Urinary bladder (tissue), 3 donors: ENCODE measurements at regions not wholly inside any gene's neighbourhood (a gene's known extent, or its start where the extent isn't known, plus 50 kb on each side); places are given as distances from the start of the nearest gene placed in this dataset.
A peak's percentile ranks its signal among the peaks of the same experiment; 100 is the strongest.

Experiments used
- DNase-seq: peaks from one replicate; pipeline ENCODE4 v3.0.0-alpha.2; 2015; ENCODE audit errors: extremely low spot score
- H3K27ac ChIP-seq: one replicate; pipeline ENCODE4 v1.5.1; 2013; ENCODE audit warnings: low read depth, mild to moderate bottlenecking, moderate library complexity
- H3K36me3 ChIP-seq: one replicate; pipeline ENCODE4 v1.6.1; 2013; ENCODE audit warnings: mild to moderate bottlenecking, moderate library complexity; ENCODE audit not compliant: insufficient read depth
- H3K4me1 ChIP-seq: one replicate; pipeline ENCODE4 v1.6.1; 2013; ENCODE audit warnings: mild to moderate bottlenecking, moderate library complexity; ENCODE audit not compliant: insufficient read depth
- H3K4me3 ChIP-seq: one replicate; pipeline ENCODE4 v1.5.1; 2013; ENCODE audit warnings: low read depth, low read length
- WGBS: extraction: QIAGEN DNeasy Blood & Tissue Kit; methylation state at CpG from one replicate; pipeline ENCODE4 v1.1.7; 2013; 5-methylcytosine and 5-hydroxymethylcytosine counted together
- donor health status: healthy with polysubstance abuse.
- donor health status: healthy.

DNA sequence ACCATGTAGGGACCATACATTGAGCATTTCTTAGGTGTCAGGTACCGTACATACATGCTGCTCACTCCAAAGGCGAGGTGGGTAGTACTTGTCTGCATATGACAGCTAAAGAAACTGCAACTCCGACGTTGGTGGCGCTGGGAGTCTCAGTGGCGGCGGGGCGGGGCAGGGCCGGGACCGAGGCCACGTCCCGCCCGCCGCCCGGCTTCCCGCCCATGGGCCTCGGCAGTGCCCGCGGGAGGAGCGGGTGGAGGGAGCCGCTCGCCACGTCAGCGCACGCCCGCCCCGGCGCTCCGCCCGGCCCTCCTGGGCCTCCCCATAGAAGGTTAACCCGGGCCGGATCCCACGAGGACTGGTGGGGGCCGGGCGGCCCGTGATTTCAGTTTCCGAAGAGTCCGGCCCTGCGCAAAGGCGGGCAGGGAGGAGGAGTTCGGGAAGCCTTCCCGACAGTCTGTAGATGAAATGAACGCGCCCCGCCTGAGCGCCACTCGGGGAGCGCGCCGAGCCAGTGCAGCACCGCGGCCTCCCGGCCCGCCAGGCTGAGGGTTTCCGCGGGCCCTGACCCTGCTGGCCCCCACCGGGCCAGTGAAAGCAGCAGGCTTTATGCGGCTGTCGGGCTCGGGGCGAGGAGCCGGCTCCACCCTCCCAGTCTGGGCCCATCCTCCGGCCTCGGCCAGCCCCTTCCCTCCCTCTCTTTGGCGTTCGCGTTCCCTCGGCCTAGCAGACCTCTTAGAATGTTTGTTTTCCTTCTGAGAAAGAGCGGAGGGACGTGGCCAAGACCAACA lies 119.9 kb upstream of the JUN start:
- WGBS = under 1% methylated on average over 70 of the region's 70 CpGs
- Histone ChIP-seq H3K27ac (peak overlapping the region; percentile 96), H3K4me3 (peak overlapping the region; percentile 24), H3K4me1 (no peaks in the 10 kb centered on the region), H3K36me3 (no peaks in the 10 kb centered on the region)
- peak; percentile 74 for DNase-seq

DNA sequence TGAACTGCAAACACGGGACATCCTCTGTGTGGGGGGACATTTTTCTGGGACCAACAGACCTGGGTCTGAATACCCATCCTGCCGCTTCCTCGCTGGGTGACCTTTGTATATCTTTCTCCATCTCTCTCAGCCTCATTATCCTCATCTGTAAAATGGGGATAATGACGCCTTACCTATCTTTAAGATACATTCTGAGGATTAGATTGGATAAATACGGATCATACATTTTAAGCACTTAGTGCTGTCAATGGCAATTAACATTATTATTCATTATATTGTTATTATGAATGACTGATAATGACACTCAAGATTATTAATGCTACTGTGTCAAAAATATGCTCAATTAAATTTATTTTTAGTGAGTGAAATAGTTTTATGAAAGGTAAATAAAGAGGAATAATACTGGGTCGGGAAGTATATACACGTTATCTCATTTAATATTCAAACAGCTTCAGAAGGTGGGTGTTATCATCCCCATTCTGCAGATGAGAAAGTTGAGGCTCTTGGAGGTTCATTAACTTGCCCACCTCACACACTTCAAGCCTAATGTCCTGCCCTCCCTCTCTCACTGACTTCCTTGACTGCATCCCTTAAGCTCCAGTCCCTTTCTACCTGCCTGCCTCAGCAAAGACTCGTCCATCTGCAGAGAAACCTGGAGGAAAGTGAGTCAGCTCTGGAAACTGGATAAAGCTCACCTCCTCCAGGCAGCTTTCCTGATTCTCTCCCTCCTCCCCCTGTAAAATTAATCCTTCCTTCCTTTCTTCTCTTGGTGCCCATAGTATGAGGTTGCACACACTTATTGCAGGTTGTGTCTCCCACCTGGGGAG lies 120.7 kb upstream of the JUN start:
- Histone ChIP-seq H3K4me3 (peak overlapping the region; percentile 24), H3K4me1 (no peaks in the 10 kb centered on the region), H3K36me3 (no peaks in the 10 kb centered on the region), H3K27ac (peak overlapping the region; percentile 96)
- DNase-seq = no peak
- 58% methylated on average over 8 of the region's 8 CpGs for WGBS

DNA sequence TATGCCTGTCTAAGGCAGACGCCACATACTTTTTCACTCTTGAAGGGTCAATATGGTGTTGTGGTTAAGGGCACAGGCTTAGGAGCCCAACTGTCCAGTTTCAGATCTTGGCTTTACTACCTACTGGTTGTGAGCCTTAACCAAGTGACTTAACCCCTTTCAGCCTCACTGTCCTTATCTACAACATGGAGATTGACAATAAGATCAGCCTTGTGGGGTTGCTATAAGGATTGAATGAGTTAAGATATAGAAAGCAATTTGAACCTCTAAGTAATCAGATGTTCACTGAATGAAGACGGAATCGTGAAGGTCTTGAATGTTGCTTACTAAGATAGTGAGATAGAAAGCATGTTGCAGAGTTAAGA lies 121.3 kb upstream of the JUN start:
- Histone ChIP-seq H3K36me3 (no peaks in the 10 kb centered on the region), H3K4me1 (no peaks in the 10 kb centered on the region), H3K4me3 (no peak overlapping the region), H3K27ac (no peak overlapping the region)
- DNase-seq = no peak
- 79% methylated on average over 3 of the region's 3 CpGs for WGBS

DNA sequence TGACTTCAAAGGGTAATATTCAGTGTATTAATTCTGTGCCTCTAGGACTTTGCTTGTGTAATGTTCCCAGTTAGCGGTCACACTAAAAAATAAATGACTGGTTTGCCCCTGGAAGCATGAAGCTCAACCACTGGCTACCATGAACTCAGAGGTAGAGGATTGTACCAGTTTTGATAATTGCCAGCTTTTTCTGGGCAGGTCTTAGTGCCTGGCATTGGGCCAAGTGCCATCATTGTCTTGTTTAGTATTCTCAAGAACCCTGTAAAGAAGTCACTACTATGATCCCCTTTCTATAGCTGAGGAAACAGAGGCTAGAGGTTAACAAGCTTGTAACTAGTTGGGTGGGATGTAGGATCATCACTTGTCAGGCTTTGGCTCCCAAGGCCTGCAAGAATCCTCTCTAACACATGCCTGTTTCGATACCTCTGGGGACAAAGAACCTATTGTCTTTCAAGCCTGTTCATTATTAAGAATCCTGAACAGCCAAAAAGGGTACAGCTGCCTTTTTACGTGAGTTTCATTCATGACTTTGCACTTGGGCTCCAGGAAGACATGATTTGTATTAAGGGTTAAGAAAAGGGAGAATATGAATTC lies 121.9 kb upstream of the JUN start:
- no peak for DNase-seq
- Histone ChIP-seq H3K36me3 (no peaks in the 10 kb centered on the region), H3K4me3 (no peak overlapping the region), H3K27ac (no peak overlapping the region), H3K4me1 (peaks cover 2% of the 10 kb centered on the region)
- WGBS = 92% methylated on average over 3 of the region's 3 CpGs

DNA sequence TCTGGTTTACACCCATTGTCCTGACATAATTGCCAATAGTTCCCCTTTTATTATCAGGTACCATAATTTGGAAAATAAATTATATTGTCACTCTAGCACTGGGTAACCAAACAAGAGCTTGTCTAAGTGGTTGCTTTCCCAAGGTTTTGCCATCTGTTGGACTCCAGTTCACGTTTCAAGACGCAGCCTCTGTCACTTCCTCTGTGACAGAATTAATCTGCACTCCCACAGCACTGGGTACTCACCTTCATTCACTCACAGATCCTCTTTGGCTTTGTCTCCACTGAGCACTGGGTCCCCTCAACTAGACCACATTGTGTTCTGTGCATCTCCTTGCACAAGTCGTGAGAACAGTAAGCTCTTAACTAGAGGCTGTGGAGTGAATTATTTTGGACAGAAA lies 123.6 kb upstream of the JUN start:
- peaks cover 2% of the 10 kb centered on the region for H3K4me1 ChIP-seq
- H3K4me3 ChIP-seq = no peak overlapping the region
- 85% methylated on average over 3 of the region's 3 CpGs for WGBS
- no peak overlapping the region for H3K27ac ChIP-seq
- no peaks in the 10 kb centered on the region for H3K36me3 ChIP-seq
- DNase-seq = no peak

DNA sequence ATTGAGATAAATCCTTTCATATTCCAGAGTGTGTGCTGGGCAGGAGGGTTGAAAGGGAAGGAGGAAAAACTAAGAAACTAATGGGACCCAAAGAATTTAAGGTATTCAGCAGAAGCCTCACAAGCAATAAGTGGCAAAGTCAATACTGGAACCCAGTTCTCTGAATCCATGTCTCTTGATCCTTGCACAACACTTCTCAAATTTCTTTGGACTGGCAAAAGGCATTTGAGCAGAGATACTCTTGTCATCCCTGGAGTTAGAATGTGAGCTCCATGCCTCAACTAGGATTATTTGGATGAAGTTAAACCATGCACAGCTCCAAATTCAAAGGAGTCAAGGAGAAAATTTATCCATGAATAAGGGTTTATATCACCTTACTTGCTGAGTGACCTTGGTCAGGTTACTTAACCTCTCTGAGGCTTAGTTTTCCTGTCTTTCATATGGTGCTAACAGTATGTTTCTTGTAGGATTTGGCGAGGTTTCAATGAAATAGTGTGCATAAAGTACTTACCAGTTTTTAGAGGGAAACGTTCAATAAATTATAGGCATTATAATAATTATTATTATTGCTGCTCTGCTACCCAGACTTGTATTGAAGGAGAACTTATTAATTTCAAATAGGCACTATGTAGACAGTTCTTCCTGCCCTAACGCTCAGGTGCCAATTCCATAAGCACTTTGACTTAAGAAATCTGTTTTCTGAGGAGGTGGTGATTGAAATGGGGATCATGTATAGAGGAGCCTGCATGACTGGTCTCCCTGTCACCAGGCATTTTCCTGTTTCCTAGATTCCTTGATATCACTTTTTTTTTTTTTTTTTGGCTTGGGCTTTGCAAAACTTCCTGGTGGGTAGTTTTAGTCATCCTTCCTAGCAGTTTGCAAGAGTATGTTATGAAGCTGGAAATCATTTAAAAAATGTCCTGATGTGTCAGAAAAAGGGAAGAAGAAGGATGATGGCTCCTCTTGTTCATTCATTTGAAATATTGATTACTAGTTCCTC lies 125.0 kb upstream of the JUN start:
- DNase-seq = no peak
- no peak overlapping the region for H3K4me3 ChIP-seq
- H3K27ac ChIP-seq = no peak overlapping the region
- H3K36me3 ChIP-seq = no peaks in the 10 kb centered on the region
- WGBS = 77% methylated on average over 3 of the region's 3 CpGs
- peaks cover 2% of the 10 kb centered on the region for H3K4me1 ChIP-seq

DNA sequence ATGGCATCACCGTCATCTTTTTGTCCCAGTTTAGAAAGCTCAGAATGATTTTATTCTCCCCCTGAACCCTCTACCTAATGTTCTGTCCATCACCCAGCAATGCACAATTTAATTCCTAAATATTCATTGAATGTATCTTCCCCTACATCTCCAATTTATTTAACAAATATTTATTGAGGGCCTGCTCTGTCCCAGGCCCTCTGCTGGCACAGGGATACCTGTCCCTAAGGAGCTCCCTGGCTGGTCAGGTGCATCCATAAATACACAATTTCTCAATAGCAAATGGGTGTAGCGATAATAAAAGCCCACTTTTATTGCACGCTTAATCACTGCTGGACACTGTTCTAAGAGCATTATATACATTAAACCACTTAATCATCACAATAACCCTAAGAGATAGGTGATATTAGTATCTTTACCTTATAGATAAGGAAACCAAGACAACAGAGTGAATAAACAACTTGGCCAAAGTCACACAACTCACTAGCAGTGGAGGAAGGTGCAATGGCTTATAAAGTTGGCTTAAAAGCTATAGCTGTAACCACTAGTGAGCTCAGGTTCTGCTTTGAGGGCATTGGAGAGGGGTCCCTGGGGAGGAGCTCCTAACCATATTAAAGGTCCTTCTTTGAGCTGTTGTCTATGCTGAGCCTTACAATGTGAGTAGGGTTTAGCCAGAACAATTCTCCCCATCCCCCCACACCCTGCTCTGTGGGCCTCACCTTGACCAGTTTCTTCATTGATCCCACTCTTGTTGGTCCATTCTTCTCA lies 126.3 kb upstream of the JUN start:
- no peaks in the 10 kb centered on the region for H3K36me3 ChIP-seq
- 98% methylated on average over 3 of the region's 3 CpGs for WGBS
- H3K4me1 ChIP-seq = peaks cover 2% of the 10 kb centered on the region
- H3K27ac ChIP-seq = no peak overlapping the region
- DNase-seq = no peak
- H3K4me3 ChIP-seq = no peak overlapping the region

DNA sequence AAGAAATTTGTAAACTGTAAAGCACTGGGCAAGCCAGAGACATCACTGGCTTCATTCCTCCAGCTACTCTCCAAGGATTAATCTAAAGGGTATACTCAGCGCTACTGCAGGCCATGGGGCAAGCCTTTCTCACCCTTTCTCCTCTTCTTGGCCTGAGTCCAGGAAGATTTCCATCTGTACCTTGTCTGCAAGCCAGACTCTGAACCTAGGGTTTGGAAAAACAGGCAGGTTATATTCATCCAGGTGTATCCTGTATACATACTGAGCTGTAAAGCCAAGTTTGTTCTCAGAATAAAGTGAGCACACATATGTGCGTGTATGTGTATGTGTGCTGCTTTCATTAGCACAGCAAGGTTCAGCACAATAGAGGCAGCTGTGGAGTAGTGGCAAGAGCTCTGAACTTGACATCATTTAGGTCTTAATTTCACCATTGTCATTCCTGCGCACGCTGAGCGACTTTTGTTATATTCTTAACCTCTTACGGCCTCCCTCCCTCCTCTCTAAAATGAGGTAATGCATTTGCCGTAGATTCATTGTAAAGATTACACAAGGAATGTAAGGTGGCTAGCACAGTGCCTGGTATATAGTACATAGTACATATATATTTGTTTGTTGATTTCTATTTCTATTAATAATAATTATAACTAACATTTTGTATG lies 128.1 kb upstream of the JUN start:
- 90% methylated on average over 7 of the region's 7 CpGs for WGBS
- no peak for DNase-seq
- peaks cover 2% of the 10 kb centered on the region for H3K4me1 ChIP-seq

DNA sequence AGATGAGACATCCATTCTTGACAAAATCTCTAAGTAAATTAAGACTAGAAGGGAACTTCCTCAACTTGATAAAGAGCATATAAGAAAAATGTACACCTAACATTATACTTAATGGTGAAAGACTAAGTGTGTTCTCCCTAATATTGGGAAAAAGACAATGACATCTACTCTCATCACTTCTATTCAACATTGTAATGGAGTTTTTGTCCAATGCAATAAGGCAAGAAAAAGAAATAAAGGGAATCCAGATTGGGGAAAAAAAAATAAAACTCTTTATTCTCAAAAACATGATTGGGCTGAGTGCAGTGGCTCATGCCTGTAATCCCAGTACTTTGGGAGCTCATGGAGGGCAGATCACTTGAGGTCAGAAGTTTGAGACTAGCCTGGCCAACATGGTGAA lies 131.1 kb upstream of the JUN start:
- DNase-seq = no peak
- Histone ChIP-seq H3K4me3 (no peak overlapping the region), H3K27ac (no peak overlapping the region), H3K4me1 (peaks cover 2% of the 10 kb centered on the region), H3K36me3 (no peaks in the 10 kb centered on the region)

More for the DNA sequence above, 128.1 kb upstream of the JUN start:
- Histone ChIP-seq H3K4me3 (no peak overlapping the region), H3K36me3 (no peaks in the 10 kb centered on the region), H3K27ac (no peak overlapping the region)

DNA sequence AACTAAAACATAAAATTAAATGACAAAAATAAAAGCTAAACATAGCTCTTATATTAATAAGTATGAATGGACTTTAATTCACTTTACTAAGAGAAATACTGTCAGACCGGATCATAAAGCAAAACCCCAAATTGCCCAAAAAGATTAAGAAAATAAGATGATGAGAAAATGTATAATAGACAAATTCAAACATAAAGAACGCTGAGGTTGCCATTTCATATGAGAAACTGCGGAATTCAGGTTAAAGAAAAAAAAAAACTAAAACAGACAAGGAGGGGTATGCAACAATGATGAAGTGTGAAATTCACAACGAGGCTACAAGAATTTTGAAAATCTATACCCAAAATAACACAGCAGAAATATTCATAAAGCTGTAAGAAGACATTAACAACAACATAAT lies 133.6 kb upstream of the JUN start:
- no peak for DNase-seq
- WGBS = 88% methylated on average over 4 of the region's 4 CpGs
- no peaks in the 10 kb centered on the region for H3K36me3 ChIP-seq
- H3K27ac ChIP-seq = no peak overlapping the region
- H3K4me1 ChIP-seq = peaks cover 2% of the 10 kb centered on the region
- H3K4me3 ChIP-seq = no peak overlapping the region

DNA sequence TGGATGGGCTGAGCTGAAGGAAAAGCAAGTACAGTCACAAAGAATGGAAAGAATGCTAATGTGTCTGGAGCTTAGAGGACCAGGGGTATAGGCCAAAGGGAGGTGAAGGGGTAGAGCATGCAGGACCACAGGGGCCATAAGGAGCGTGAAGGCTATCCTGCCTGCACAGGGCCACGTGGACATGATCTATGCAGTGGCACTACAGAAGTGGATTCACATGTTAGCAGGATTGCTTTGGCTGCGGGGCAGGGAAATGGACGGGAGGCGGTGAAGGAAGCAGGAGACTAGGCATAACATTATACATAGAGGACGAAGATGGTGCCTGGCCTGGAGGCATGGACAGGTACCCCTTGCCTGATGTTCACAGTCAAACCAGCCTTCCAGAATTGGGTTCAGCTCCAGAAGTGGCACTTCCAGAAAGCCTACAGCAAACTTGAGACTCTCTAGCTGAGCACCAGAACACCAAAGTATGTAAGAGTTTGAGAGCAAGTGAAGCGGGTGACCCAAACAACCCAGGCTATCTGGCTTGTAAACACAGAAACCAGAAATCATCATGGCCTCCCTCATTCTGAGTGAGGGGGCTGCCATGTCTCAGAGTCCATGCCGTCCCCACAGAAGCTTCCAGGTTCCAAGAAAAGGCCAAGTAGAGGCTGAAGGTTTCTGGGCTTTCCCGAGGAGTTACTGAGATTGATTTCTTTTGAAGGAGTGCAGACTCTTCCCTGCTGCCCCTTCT lies 135.5 kb upstream of the JUN start:
- WGBS = 92% methylated on average over 9 of the region's 9 CpGs
- no peak for DNase-seq

DNA sequence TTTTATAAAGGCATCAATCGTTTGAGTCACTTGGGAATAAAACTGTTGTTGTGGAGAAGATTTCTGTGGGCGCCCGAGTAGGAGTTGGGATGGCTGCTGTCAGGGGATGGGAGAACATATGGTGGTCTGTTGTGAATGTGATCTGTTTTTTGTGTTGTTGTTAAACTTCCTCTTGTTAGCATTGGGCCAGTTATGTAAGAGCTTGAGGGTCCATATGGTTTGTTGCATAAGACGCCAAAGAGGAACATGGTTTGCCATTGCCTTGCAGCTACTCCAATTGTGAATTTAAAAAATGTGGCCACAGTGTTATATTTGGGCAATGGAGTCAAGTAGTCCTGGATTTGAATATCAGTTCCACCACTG lies 136.1 kb upstream of the JUN start:
- Histone ChIP-seq H3K36me3 (no peaks in the 10 kb centered on the region), H3K4me1 (peaks cover 2% of the 10 kb centered on the region), H3K4me3 (no peak overlapping the region), H3K27ac (no peak overlapping the region)
- WGBS = 83% methylated on average over 4 of the region's 4 CpGs
- DNase-seq = no peak

More for the DNA sequence above, 135.5 kb upstream of the JUN start:
- no peak overlapping the region for H3K4me3 ChIP-seq
- peaks cover 2% of the 10 kb centered on the region for H3K4me1 ChIP-seq
- no peaks in the 10 kb centered on the region for H3K36me3 ChIP-seq
- no peak overlapping the region for H3K27ac ChIP-seq
